ENCODE measurements at regions not wholly inside any gene's neighbourhood (a gene's known extent, or its start where the extent isn't known, plus 50 kb on each side); places are given as distances from the start of the nearest gene placed in this dataset.

- TF ChIP-seq CTCF (IDR thresholded peaks at IDR 0.05; ENCODE audit: insufficient read depth, low read depth, low read length) (no peak), EZH2 (IDR thresholded peaks at IDR 0.05; ENCODE audit: insufficient read depth, low read length) (no peak)
Observed at GRCh38 chr3:176767385-176767784, 429.9 kb downstream of the TBL1XR1 start.

Measured in astrocyte (in vitro differentiated cells and primary cell).